GM19328 (cell line): ENCODE measurements at regions not wholly inside any gene's neighbourhood (a gene's known extent, or its start where the extent isn't known, plus 50 kb on each side); places are given as distances from the start of the nearest gene placed in this dataset.

ENCODE experiments used
- ATAC-seq: cut with Tn5 transposase; IDR thresholded peaks from one replicate; pipeline ENCODE4 v1.9.1; 2021; ENCODE audit warnings: mild to moderate bottlenecking, moderate library complexity; ENCODE audit not compliant: unreplicated experiment

DNA sequence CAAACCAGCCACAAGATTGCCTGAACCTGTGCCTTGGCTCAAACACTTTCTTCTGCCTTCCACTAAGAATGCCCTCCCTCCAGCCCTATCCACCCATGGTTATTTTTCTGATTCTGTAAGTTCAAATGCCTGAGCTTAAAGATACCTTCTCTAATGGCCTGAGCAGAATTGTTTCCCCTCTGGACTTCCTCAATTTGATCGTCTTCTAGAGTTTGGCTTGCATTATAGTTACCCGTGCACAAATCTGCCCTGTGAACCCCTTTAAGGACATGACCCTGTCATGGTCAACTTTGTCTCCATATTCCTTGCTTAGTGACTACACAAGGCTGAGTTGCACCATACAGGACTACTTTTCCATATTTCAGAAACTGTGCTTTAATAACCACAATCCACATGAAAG, 481.0 kb downstream of the FOXO1 start:
- no peak for ATAC-seq

DNA sequence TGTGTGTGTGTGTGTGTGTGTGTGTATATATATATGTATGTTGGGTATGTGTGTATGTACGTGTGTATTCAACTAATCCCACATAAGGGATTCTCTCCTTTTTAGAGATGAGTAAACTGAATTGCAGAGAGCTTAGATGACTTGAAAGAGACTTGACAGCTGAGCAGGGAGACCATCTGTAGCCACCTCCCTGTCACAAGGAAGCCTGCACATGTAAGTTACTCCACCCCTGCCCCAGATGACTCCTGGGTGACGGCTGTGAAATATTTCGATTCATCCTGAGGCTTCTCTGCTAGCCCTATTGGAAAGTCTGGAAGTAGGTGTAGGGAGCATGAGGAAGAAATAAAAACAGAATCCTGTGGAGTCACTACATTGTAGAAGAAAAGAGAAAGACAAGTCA, 480.4 kb downstream of the FOXO1 start:
- no peak for ATAC-seq

DNA sequence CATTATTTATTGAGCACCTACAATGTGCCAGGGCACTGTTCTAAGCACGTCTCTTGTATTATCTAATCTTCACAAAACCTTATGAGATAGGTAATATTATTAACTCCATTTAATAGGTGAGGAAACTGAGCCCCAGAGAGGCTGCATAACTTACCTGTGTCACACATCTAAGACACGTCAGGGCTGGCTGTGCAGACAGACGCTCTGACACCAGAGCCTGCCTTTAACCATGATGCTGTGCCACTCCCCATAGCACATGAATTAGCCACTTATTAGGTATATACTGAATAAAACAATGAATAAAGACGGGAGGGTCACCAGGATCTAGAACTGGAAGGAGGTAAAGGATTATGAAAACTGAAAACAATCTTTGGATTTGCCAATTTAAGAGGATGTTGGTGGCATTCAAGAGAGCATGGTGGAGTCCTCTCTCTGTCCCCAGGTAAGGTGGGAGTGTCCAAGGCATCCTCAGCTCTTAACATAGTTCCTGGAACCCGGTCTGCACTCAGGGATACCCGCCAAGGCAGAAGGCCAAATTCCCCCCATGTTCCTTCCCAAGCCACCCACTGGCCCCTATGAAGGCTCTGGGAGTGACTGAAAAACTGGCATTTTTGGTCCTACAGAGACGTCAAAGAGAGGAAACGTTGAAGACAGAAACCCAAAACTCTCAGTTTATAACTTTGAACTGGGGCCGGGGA, 479.7 kb downstream of the FOXO1 start:
- ATAC-seq = no peak

DNA sequence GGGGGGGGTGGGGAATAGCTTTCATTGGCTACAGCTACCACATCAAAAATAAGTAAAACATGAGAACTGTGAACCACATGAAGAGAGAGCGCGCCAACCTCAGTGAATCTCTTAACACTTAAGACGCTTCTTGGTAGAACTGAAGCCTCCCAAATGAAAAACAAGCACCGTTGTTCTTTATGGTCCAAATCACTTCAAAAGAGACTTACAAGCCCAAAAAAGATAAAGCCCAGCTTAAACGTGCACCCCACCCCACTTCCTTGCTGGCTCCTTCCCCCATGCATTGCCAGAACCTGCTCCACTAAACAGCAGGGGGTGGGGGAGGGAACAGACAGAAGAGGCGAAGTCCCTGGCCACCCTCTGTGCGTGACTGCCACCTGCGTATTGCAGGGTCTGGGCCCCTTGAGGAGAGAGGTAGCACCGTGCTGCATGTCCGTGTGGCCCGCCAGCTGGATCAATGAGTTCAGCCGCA, 479.1 kb downstream of the FOXO1 start:
- ATAC-seq = no peak

DNA sequence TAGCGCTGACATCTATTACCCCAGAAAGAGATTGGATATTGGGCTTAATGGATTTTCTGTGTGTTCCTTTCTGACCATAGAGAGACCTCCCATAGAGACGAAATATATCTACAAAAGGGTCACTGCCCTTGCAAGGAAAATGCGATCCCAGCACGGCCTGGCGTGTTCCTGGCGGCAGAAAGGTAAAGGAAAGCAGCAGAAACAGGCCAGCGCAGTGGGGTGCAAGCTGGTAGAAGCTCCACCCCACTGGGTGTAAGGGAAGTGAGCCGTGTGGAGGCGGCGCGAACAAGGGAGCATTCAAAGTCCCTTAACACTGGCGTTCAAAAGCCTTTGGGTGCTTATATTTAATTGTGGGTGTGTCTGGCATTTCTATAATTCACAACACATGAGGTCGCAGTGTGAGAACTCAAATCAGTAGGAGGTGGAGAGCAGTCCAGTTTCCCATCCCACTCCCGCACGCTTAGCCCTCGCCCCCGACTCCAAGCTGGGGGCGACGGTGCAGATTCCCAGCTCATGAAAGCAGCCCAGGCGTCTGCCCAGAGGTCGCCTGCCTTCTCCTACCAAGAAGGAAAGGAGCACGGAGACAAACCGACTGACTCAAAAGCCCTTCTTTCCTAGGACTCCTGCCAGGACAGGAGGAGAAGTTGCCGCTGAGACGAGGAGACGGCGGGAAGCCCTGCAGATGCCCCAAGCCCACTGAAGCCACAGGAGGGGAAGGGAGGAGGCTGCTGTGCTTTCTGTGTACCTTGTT, 478.4 kb downstream of the FOXO1 start:
- no peak for ATAC-seq

DNA sequence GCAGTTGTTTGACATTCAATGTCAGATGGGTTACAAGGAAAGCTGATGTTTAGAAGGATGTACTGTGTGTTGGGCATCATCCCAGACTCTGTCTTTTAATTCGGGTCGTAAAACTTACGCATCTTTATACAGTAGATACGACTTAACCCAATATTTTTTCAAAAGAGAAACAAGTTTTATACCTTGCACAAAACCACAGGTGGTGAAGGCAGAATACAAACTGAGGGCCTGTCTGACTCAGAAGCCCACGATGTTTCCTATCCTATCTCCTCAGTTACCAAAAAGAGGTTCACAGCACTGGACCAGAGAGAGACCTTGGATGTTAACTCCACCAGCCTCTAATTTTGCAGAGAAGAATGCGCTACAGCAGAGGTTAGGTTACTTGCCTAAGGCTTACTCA, 477.0 kb downstream of the FOXO1 start:
- no peak for ATAC-seq

DNA sequence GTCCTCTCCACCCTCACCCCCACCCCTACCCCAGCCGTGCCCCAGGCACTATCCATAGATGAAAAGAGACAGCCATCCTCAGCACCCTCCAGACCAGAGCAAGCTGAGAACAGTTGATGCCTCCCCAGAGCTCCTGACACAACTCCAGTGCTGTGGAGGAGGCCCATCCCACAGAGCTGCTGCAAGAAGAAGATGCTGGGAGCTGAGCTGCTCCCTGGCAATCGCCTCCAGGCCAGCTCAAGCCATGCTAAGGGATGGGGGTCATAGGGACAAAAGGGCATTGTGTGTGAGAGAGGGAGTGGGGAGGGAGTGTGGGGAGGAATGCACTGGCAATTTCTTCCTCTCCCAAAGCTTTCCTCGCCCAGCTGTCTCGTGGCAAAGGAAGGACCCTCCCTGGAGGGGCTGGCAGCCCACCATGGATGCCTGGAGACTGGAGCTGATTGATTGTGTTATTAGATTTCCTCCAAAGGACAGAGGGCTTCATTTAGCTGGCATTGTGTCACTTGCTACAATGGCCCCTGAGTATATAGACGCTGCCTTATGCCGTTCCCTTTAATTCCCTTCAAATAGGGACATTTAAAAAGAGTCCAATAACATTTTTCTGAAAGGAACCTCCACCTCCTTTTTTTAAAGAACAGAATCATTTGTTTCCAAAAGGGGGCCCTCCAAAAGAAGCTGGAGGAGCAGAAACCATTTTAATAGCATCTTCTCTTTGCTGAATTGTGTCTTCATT, 476.4 kb downstream of the FOXO1 start:
- no peak for ATAC-seq

DNA sequence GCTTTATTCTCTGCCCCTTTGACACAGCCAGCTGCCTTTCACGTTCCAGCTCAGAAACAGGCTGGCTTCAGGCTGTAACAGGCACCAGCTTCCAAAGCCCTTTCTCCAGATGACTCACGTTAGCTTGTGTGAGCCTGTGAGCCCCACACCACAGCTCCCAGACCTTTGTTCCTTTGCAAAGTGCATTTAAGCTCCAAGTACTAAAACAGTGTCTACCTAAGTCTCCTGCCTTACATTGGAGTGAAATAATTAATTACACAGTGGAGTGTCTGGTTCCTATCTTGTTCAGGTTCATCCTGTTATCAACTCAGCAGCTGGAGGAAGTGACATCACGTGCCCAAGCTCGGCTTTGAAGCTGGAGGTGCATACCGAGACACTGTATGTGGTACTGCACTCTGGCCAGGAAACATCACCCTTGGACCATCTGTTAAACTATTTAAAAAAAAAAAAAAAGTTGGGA, 475.8 kb downstream of the FOXO1 start:
- no peak for ATAC-seq

DNA sequence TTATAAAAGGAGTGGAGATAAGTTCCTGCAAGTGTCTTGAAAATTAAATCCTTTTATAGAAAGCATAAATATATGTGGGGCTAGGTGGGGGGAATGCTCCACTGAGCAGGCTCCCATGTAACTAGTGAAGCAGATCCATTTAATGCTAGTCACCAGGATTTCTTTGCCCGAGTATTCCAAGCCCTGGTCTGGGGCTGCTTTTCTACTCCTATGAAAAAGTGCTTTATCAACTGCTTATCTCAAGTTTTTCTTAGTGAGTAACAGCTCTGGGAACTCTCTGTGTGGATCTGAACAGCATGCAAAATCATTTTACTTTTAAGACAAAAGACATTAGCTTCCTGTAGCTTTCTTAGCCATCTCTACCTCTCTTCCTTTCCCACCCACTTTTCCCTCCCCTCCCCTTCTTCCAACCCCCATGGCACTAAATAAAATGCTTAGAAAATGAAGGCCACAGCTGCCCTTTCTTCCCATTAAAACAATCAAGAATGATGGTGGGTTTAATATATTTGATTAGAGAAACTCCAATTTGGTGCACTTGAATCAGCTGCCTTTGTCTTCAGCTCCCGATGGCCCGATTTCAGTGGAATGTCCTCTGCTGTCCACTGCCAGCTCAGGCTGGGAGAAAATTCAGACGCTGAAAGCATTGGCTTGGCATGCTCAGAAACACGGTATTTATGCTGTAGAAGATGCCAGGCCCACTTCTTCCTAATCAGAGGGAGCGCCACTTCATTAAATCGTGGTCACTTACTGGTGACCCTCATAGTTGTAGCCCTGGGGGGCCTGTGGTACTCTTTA, 475.1 kb downstream of the FOXO1 start:
- no peak for ATAC-seq

DNA sequence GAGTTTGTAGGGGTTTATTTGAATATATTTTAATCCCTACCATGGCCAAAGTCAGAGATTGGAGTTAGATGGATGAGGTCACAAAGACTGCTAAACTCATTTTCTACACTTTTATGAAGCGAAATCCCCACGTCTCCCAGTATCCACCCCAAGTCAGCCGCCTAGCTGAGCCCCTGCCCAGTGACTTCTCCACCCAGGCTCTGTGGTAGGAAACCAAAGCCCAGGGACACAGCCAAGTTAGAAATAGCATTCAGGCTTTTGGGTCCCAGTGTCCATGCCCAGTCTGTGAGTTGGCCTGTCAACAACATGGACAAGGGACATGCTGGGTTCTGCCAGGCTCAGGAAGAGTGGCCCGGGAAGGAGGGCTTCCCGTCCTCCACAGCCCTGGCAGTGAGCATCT, 474.0 kb downstream of the FOXO1 start:
- no peak for ATAC-seq

DNA sequence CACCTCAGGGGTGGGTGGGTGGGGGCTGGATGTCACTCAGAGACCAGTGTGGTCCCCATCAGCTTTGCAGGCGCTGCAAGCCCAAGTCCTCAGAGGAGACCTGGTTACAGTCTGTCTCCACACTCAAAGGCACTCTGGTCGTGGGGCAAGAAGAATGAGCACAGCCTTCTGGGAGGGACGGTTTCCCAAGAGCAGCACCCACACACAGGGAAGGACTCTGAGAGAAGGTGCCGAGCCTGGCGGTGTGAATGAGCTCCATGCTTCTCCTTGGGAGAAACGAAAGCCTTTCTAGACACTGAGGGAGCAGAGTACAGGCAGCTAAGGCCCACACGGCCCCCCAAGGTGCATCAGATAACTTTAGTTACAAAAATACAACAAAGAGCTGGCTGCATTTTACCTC, 473.6 kb downstream of the FOXO1 start:
- ATAC-seq = no peak

DNA sequence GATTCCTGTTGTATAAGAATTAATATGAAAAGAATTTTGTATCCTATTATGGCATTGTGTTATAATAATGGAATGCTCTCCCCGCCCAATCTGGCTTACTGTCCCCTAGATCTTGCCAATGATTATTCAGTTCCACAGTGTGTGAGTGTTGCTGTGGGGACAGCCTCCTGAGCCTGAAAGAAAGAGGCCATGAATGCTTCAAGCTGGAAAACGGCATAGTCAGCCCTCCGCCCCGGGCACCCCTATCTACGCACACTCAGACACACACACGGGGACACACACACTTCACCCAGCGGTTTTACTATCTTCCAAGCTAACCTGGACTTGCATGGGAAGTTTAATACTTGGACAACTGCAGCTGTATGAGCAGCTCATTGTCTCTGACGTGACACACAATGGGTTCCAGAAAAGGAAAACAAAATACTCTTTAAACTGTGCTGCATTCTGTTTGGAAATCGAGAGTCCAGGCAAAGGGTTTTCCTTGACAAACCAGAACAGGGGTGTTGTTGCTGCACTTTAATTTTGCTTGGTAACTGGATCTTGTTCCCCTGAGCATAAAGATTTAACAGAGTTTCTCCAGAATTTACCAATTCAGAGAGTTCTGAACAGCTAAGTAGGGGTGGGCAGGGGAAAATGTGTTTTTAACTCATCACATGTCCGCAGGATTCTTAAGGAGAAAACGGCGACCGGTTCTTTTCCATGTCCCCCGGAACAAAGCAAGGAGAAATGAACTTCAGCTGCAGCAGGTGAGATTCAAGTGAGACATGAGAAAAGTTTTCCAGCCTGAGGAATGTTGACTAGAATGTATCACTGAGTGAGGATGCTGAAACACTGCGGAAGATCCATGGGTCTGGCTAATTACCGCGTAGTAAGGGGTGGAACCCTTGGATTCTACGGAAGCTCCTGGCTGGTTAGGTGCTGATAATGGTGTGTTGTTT, 472.9 kb downstream of the FOXO1 start:
- no peak for ATAC-seq

DNA sequence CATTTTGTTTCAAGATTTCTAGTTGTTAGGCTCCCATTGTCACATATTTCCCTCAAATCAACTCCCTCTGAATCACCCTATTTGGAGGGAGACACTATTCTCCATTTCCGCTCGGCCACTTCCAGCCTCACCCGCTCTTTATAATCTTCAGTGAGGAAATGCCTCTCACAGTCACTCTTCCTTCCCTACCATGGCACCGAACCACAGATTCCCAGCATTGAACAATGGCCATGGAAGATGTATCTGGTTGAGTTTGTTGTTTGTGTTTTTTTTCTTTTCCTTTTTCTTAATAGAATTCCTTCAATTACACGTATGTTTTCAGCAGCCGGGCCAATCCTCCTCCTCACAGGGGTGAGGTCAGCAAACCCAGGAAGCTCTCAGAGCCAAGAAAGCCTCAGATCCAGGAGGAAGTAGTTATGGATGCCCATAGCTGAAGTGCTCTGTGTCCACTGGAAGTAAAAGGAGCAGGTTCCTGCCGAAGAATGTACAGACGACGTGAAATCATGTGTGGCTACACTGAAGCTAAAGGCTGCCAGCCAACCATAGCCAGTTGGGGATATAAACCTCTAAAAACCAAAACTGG, 472.1 kb downstream of the FOXO1 start:
- ATAC-seq = no peak

DNA sequence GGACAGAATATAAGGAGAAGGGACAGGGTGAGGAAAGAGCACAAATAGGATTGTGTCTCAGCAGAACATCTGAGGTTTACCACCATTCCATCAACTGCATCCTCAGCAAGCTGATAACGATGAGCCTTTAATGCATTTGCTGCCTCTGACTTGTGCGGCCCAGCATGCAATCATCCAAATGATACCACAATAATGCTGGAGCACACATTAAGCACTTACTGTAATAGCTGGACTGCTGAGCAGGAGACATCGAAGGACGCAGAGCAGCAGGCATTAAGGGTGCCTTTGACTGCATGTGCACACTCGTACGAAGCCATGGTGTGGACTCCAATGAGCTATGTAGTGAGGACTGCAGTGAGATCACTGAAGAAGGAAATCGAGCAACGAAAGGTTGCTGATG, 469.4 kb downstream of the FOXO1 start:
- no peak for ATAC-seq

DNA sequence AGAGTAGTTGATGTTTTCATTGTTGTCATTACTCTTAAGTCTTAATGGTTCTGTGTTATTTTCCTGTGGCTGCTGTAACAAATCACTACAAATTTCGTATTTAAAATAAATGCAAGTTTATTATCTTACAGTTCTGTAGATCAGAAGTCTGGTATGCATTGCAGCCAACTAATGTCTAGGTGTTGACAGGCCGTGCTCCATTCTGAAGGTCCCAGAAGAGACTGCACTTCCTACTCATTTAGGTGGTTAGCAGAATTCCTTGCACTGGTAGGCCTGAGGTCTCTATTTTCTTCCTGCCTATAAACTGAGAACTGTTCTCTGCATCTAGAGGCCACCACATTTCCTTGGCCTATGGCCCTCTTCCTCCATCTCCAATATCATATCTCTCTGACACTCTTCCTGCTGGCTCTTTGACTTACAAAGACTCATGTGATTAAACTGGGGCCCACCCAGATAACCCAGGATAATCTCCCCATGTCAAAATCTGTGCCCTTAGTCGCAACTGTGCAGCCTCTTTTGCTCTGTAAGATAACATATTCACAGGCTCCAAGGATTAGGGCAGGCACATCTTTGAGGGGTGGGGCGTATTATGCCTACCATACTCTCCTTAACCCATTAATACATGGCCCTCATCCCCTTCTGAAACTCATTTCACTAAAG, 468.4 kb downstream of the FOXO1 start:
- no peak for ATAC-seq

DNA sequence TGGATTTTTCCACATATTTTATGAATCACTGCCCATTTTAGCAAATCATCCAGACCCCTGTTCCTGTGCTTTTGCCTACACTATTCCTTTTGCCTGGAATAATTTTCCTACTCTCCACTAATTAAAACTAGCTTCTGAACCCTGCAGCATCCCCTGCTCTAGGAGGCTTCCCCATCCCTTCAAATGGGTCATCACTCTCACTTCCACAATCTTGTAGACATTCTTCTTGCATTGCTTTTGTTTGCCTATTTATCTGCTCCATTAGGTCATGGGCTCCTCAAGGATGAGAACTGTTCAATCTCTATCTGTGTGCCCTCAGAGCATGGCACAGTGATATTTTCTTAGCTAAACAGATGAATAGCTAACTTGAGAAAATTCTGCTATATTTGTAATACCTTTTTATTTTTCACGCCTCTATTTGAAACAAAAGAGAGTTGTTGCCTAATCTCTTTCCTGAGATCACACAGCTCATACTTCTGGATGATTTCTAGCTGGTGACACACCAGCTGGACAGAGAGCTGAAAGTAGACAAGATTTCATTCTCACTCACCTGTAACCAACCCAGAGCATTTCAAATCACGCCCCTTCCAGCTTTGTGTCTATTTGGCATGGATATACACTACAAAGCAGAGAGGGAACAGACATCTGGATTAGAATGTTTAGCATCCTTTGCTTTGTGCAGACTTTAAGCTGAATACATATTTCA, 466.0 kb downstream of the FOXO1 start:
- ATAC-seq = no peak

DNA sequence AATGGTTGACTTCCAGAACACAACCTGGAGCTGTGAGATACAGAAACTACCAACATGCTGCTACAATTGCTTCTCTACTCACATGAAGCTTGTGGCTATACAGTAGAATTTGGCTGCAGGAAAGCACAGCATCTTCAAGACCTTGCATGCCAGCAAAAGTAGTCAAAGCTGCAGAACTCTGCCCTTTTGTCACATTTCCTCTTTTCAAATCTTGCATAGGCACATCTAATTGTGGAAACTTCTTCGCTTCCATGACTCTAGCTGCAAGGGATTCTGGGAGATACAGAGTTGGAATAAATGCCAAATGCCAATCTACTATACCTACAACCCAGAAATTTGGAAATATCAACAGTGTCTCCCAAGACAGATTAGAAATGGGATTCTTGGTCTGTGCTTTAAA, 462.2 kb downstream of the FOXO1 start:
- no peak for ATAC-seq

DNA sequence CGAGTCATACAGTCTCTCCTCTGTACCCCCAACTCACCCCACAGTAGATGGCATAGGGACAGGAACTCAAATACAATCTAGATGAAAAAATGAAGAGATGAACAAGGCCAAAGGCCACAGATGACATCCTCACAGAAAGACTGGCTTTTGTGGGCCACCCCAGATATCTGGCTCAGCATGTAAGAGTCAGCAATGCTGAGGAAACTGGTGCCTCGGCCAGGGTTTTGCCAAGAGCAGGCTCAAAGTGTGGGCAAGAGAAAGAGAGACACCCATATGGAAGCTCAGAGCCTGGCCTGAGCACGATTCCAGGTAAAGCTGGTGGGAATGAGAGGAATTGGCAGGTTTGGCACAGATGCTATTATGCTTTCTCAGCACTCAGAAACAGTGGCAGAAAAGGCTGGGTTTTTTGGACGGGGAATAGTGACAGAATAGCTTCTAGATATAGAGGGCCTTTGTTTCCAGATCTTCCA, 460.6 kb downstream of the FOXO1 start:
- no peak for ATAC-seq
